DND-41 (cell line): ENCODE measurements at regions not wholly inside any gene's neighbourhood (a gene's known extent, or its start where the extent isn't known, plus 50 kb on each side); places are given as distances from the start of the nearest gene placed in this dataset.
"Not testable (repeated sequence)": the region's sequence is repeated elsewhere in the genome, so short reads cannot be mapped to it uniquely, and the experiment has no call there.

Experiments used
- CTCF ChIP-seq: IDR thresholded peaks from 2 replicates; pipeline ENCODE4 v1.5.1; 2012; ENCODE audit warnings: borderline replicate concordance, low read length, moderate library complexity, mild to moderate bottlenecking; ENCODE audit not compliant: poor library complexity, severe bottlenecking; ENCODE audit errors: extremely low read depth
- EZH2 ChIP-seq: IDR thresholded peaks from 3 replicates; pipeline ENCODE4 v1.6.1; 2012; ENCODE audit warnings: borderline replicate concordance, low read depth, mild to moderate bottlenecking, moderate library complexity, low read length, inconsistent platforms; ENCODE audit not compliant: severe bottlenecking

GRCh38 chr18:54502451-54502850 lies 88.6 kb upstream of the DYNAP start:
- not testable (repeated sequence) for TF ChIP-seq CTCF, EZH2
